ENCODE measurements at regions not wholly inside any gene's neighbourhood (a gene's known extent, or its start where the extent isn't known, plus 50 kb on each side); places are given as distances from the start of the nearest gene placed in this dataset.

DNA sequence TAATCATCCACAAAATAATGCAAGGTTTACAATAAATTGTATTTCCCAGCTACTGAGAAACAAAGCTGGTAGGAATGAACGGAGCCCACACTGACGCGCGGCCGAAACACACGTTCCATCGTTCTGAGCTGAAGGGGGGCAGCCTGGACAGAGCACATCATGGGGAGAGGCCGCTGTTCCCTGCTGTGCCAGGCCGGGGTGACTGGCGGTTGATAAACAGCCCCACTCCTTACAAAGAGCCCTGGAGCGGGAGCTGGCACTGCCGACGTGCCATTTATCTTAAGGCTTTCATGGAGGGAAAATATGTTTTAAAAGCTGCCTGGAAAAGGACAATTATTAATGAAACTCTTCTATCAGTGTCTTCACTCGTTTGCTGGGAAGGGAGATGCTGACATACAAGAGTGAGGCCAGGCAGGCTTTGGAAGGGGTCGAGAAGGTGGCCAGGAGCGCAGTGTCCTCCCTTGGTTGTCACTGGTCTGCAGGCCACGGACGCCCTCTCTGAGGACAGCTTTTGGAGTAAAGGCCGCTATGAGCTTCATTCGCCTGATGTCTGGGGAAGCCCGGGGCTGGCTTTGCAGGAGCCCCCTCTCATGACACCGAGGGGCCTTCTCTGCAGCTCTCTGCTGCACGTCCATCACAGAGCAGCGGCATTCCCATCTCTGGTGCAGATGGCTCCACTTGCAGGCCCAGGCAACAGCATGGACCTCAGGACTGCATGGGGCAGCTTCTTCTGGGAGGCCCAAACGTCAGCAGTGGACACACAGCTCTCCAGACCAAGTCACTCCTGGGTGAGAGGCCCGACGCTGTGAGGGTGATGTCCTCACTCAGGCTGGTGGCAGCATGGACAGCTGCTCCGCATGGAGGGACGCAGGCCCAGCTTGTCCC, 355.3 kb upstream of the SFSWAP start:
- Histone ChIP-seq H3K79me2 (ENCODE audit: insufficient read depth, low read length) (no peaks in the 10 kb centered on the region), H3K9me3 (ENCODE audit: low read length) (peaks cover 6% of the 10 kb centered on the region; the same call in 1 of the 2 replicates), H3K27ac (ENCODE audit: low read depth, low read length, poor library complexity, severe bottlenecking) (no peak overlapping the region), H3K36me3 (ENCODE audit: insufficient read depth, low read length) (no peaks in the 10 kb centered on the region; the same call in 1 of the 2 replicates), H4K20me1 (ENCODE audit: insufficient read depth, low read length) (no peaks in the 10 kb centered on the region), H2AFZ (ENCODE audit: low read length) (no peak overlapping the region), H3K9me2 (ENCODE audit: low read depth, low read length) (no peaks in the 10 kb centered on the region), H3K4me1 (ENCODE audit: insufficient read depth, low read length, severe bottlenecking) (no peaks in the 10 kb centered on the region), H3K4me3 (ENCODE audit: low read depth, low read length, poor library complexity, severe bottlenecking) (no peak overlapping the region), H3K27me3 (ENCODE audit: insufficient read depth, low read length) (no peaks in the 10 kb centered on the region), H3K9ac (ENCODE audit: low read length) (no peak overlapping the region), H3F3A (ENCODE audit: insufficient read depth, low read length) (no peaks in the 10 kb centered on the region), H3K4me2 (ENCODE audit: low read length) (no peak overlapping the region)
- TF ChIP-seq, protein P1, sequence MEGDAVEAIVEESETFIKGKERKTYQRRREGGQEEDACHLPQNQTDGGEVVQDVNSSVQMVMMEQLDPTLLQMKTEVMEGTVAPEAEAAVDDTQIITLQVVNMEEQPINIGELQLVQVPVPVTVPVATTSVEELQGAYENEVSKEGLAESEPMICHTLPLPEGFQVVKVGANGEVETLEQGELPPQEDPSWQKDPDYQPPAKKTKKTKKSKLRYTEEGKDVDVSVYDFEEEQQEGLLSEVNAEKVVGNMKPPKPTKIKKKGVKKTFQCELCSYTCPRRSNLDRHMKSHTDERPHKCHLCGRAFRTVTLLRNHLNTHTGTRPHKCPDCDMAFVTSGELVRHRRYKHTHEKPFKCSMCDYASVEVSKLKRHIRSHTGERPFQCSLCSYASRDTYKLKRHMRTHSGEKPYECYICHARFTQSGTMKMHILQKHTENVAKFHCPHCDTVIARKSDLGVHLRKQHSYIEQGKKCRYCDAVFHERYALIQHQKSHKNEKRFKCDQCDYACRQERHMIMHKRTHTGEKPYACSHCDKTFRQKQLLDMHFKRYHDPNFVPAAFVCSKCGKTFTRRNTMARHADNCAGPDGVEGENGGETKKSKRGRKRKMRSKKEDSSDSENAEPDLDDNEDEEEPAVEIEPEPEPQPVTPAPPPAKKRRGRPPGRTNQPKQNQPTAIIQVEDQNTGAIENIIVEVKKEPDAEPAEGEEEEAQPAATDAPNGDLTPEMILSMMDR (IDR thresholded peaks at IDR 0.05; ENCODE audit: low read length): no peak
- TF ChIP-seq EZH2 (IDR thresholded peaks at IDR 0.05; ENCODE audit: borderline replicate concordance, low read length): no peak

DNA sequence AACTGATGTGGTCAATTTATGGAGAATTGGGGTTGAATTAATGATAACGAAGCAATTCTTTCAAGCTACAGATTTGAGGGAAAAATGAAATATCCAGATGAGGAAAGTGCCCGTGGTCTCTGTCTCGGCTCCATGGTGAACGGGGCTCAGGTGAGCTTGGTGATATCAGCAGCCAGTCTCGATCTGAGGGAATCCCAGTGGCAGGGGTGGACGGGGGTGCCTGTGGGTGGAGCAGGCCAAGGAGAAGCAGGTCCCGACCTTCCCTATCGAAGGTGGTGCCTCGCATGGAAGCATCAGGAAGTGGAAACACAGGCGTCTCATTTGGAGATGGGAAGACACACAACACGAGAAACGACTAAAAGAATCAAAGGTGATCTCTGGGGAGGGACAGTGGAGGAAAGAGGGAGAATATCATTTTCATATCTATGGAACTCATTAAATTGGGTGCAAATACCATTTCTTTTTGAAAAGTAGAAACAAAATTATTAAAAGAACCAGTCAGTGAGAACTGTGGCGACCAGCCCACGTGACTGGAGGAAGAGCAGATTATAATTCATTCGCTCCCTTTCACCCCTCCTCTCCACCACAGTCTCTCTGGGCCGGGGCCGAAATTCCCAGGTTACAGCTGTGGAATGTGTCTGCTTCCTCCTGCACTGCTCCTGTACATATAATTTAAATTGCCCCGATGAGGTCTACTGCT, 354.3 kb upstream of the SFSWAP start:
- Histone ChIP-seq H3K27me3 (ENCODE audit: insufficient read depth, low read length) (no peaks in the 10 kb centered on the region), H3K4me3 (ENCODE audit: low read depth, low read length, poor library complexity, severe bottlenecking) (no peak overlapping the region), H3K9me3 (ENCODE audit: low read length) (peaks cover 4% of the 10 kb centered on the region; the same call in 1 of the 2 replicates), H3K4me1 (ENCODE audit: insufficient read depth, low read length, severe bottlenecking) (no peaks in the 10 kb centered on the region), H3K9ac (ENCODE audit: low read length) (no peak overlapping the region), H3K4me2 (ENCODE audit: low read length) (no peak overlapping the region), H2AFZ (ENCODE audit: low read length) (no peak overlapping the region), H3K36me3 (ENCODE audit: insufficient read depth, low read length) (no peaks in the 10 kb centered on the region; the same call in 1 of the 2 replicates), H3F3A (ENCODE audit: insufficient read depth, low read length) (no peaks in the 10 kb centered on the region), H3K79me2 (ENCODE audit: insufficient read depth, low read length) (no peaks in the 10 kb centered on the region), H3K9me2 (ENCODE audit: low read depth, low read length) (no peaks in the 10 kb centered on the region), H3K27ac (ENCODE audit: low read depth, low read length, poor library complexity, severe bottlenecking) (no peak overlapping the region), H4K20me1 (ENCODE audit: insufficient read depth, low read length) (no peaks in the 10 kb centered on the region)
- TF ChIP-seq, protein P1 (IDR thresholded peaks at IDR 0.05; ENCODE audit: low read length): no peak
- TF ChIP-seq EZH2 (IDR thresholded peaks at IDR 0.05; ENCODE audit: borderline replicate concordance, low read length): no peak

DNA sequence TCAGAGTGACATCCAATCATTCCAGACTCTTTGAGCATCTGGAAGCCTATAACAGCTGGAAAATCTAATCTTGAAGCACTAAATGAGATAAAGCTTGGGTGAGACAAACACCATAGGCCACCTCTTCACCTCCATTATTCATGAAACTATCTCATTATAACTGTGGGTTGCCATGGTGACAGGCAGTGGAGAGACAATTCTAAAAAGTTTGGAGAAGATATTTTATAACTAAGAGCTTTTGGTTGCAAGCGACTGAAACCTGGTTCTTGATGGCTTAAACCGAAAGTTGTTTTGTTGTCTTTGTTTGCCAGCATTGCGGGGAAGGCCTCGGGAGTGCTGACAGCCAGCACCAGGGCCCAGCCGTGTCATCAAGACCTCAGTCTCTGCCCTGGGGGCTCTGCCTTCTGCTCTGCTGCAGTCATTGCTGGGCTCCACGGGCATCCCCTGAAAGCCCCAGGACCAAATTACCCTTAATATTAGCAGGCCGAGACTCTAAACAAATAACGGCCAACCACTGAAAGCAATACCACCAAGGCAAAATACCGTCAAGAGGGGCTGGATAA, 353.6 kb upstream of the SFSWAP start:
- H3K9me3 ChIP-seq (ENCODE audit: low read length): no peaks in the 10 kb centered on the region; the same call in 1 of the 2 replicates
- H3K4me3 ChIP-seq (ENCODE audit: low read depth, low read length, poor library complexity, severe bottlenecking): no peak overlapping the region
- no peak overlapping the region for H3K4me2 ChIP-seq (ENCODE audit: low read length)
- H3K9ac ChIP-seq (ENCODE audit: low read length): no peak overlapping the region
- TF ChIP-seq, protein P1 (IDR thresholded peaks at IDR 0.05; ENCODE audit: low read length): no peak
- TF ChIP-seq EZH2 (IDR thresholded peaks at IDR 0.05; ENCODE audit: borderline replicate concordance, low read length): no peak
- no peaks in the 10 kb centered on the region for H3F3A ChIP-seq (ENCODE audit: insufficient read depth, low read length)
- H3K79me2 ChIP-seq (ENCODE audit: insufficient read depth, low read length): no peaks in the 10 kb centered on the region
- H4K20me1 ChIP-seq (ENCODE audit: insufficient read depth, low read length): no peaks in the 10 kb centered on the region
- H3K27ac ChIP-seq (ENCODE audit: low read depth, low read length, poor library complexity, severe bottlenecking): no peak overlapping the region
- H3K36me3 ChIP-seq (ENCODE audit: insufficient read depth, low read length): no peaks in the 10 kb centered on the region
- no peak overlapping the region for H2AFZ ChIP-seq (ENCODE audit: low read length)
- H3K9me2 ChIP-seq (ENCODE audit: low read depth, low read length): no peaks in the 10 kb centered on the region
- H3K4me1 ChIP-seq (ENCODE audit: insufficient read depth, low read length, severe bottlenecking): no peaks in the 10 kb centered on the region
- H3K27me3 ChIP-seq (ENCODE audit: insufficient read depth, low read length): no peaks in the 10 kb centered on the region

Measured in OCI-LY1 (cell line).